Endodermal cell (in vitro differentiated cells): ENCODE measurements at regions not wholly inside any gene's neighbourhood (a gene's known extent, or its start where the extent isn't known, plus 50 kb on each side); places are given as distances from the start of the nearest gene placed in this dataset.

ENCODE experiments used
- DNase-seq: peaks from one replicate; pipeline ENCODE4 v3.0.0-alpha.2; 2017
- H3K27ac ChIP-seq: 2 replicates; pipeline ENCODE4 v1.5.1; 2013; ENCODE audit warnings: mild to moderate bottlenecking, low read depth, low read length, moderate library complexity
- H3K27me3 ChIP-seq: 2 replicates; pipeline ENCODE4 v1.6.1; 2013; ENCODE audit warnings: mild to moderate bottlenecking, low read length, moderate library complexity; ENCODE audit not compliant: insufficient read depth, control insufficient read depth, poor library complexity, severe bottlenecking
- H3K36me3 ChIP-seq: 2 replicates; pipeline ENCODE4 v1.7.0; 2013; ENCODE audit warnings: mild to moderate bottlenecking, low read length, moderate library complexity; ENCODE audit not compliant: control insufficient read depth, insufficient read depth
- H3K4me1 ChIP-seq: one replicate; pipeline ENCODE4 v1.7.0; 2013; ENCODE audit warnings: low read length; ENCODE audit not compliant: control insufficient read depth, insufficient read depth
- H3K4me3 ChIP-seq: 2 replicates; pipeline ENCODE4 v1.5.1; 2013; ENCODE audit warnings: mild to moderate bottlenecking, low read length, moderate library complexity
- H3K9ac ChIP-seq: 2 replicates; pipeline ENCODE4 v1.6.1; 2013; ENCODE audit warnings: mild to moderate bottlenecking, low read length, moderate library complexity; ENCODE audit not compliant: poor library complexity, severe bottlenecking; ENCODE audit errors: extremely low read depth
- H3K9me3 ChIP-seq: 2 replicates; pipeline ENCODE4 v1.6.1; 2013; ENCODE audit warnings: mild to moderate bottlenecking, low read length, moderate library complexity; ENCODE audit not compliant: control insufficient read depth
- H3K27ac Mint-ChIP-seq: 2 replicates; pipeline ENCODE4 v1.8.0; 2020; ENCODE audit warnings: mixed read lengths
- H3K27me3 Mint-ChIP-seq: 2 replicates; pipeline ENCODE4 v1.8.0; 2021; ENCODE audit warnings: mild to moderate bottlenecking, mixed read lengths; ENCODE audit not compliant: insufficient read depth
- H3K36me3 Mint-ChIP-seq: 2 replicates; pipeline ENCODE4 v1.8.0; 2020; ENCODE audit warnings: low read depth, mixed read lengths
- H3K4me1 Mint-ChIP-seq: 2 replicates; pipeline ENCODE4 v1.8.0; 2020; ENCODE audit warnings: mixed read lengths
- H3K4me3 Mint-ChIP-seq: 2 replicates; pipeline ENCODE4 v1.8.0; 2020; ENCODE audit warnings: mild to moderate bottlenecking, moderate library complexity, mixed read lengths
- H3K9me3 Mint-ChIP-seq: 2 replicates; pipeline ENCODE4 v1.8.0; 2020; ENCODE audit warnings: mild to moderate bottlenecking, mixed read lengths
- WGBS, 2 experiments: methylation state at CpG; one replicate each; pipeline versions ENCODE4 v1.1.5 to v1.1.7; 2013; ENCODE audit warnings: missing lambda C conversion rate in 2 of 2, mixed read lengths in 1 of 2; ENCODE audit not compliant: insufficient coverage in 1 of 2, insufficient read length in 1 of 2; 5-methylcytosine and 5-hydroxymethylcytosine counted together
- TF ChIP-seq, protein P1 (sequence below): fragments of 200-600 bp; sonication (generic); conservative IDR thresholded peaks from 2 replicates; pipeline ENCODE4 v1.5.0; 2021; ENCODE audit warnings: antibody characterized with exemption, mild to moderate bottlenecking

DNA sequence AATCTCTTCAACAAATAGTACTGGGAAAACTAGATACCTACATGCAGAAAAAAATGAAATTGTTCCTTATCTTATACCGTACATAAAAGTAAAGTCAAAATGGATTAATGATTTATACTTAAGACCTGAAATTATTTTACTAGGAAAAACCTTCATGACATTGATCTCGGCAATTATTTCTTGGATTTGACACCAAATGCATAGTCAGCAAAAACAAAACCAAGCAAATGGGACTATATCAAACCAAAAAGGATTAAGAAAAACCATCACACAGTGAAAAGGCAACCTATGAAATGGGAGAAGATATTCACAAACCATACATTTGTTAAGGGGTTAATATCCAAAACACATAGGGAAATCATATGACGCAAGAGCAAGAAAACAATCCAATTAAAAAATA, 433.6 kb downstream of the LRATD1 start:
- Mint-ChIP-seq H3K4me1 (peaks cover 2% of the 10 kb centered on the region), H3K27ac (no peak overlapping the region), H3K27me3 (peaks cover 12% of the 10 kb centered on the region), H3K36me3 (no peaks in the 10 kb centered on the region), H3K9me3 (peaks cover 5% of the 10 kb centered on the region), H3K4me3 (no peak overlapping the region)
- Histone ChIP-seq H3K4me3 (no peak overlapping the region), H3K27me3 (peaks cover 12% of the 10 kb centered on the region), H3K4me1 (no peaks in the 10 kb centered on the region), H3K9ac (no peak overlapping the region), H3K9me3 (peaks cover 5% of the 10 kb centered on the region), H3K27ac (no peak overlapping the region), H3K36me3 (no peaks in the 10 kb centered on the region)
- no peak for DNase-seq
- WGBS, 2 experiments, result 60 to 97% methylated on average over 1 to 2 of the region's 3 CpGs
- TF ChIP-seq, protein P1, sequence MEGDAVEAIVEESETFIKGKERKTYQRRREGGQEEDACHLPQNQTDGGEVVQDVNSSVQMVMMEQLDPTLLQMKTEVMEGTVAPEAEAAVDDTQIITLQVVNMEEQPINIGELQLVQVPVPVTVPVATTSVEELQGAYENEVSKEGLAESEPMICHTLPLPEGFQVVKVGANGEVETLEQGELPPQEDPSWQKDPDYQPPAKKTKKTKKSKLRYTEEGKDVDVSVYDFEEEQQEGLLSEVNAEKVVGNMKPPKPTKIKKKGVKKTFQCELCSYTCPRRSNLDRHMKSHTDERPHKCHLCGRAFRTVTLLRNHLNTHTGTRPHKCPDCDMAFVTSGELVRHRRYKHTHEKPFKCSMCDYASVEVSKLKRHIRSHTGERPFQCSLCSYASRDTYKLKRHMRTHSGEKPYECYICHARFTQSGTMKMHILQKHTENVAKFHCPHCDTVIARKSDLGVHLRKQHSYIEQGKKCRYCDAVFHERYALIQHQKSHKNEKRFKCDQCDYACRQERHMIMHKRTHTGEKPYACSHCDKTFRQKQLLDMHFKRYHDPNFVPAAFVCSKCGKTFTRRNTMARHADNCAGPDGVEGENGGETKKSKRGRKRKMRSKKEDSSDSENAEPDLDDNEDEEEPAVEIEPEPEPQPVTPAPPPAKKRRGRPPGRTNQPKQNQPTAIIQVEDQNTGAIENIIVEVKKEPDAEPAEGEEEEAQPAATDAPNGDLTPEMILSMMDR, result no peak

DNA sequence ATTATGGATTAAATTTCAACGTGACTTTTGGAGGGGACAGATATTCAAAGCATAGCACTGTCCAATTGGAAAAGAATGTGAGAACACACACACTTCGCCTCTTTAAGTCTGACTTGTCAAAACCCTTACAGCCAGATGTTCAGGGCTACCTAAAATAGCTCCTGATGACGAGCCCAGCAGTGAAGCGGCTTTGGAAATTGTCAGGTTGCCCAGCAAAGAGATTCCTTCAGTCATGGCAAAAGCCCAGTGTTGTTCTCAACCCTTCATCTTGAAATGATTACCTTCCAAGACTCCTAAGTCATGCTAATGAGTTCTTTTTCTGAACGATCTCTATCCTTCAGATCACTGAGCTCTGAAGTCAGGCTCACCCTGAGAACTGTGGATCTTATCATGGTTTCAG, 436.6 kb downstream of the LRATD1 start:
- Mint-ChIP-seq H3K27me3 (no peaks in the 10 kb centered on the region), H3K4me1 (peaks cover 2% of the 10 kb centered on the region), H3K9me3 (peaks cover 5% of the 10 kb centered on the region), H3K27ac (no peak overlapping the region), H3K4me3 (no peak overlapping the region), H3K36me3 (no peaks in the 10 kb centered on the region)
- H3K36me3 ChIP-seq, result no peaks in the 10 kb centered on the region
- H3K4me3 ChIP-seq, result no peak overlapping the region
- TF ChIP-seq, protein P1, result no peak
- WGBS, 2 experiments, result 79 to 84% methylated on average over 4 to 5 of the region's 5 CpGs
- no peak overlapping the region for H3K9ac ChIP-seq
- H3K27ac ChIP-seq, result no peak overlapping the region
- no peak for DNase-seq
- no peaks in the 10 kb centered on the region for H3K4me1 ChIP-seq
- no peaks in the 10 kb centered on the region for H3K27me3 ChIP-seq
- peaks cover 5% of the 10 kb centered on the region for H3K9me3 ChIP-seq

DNA sequence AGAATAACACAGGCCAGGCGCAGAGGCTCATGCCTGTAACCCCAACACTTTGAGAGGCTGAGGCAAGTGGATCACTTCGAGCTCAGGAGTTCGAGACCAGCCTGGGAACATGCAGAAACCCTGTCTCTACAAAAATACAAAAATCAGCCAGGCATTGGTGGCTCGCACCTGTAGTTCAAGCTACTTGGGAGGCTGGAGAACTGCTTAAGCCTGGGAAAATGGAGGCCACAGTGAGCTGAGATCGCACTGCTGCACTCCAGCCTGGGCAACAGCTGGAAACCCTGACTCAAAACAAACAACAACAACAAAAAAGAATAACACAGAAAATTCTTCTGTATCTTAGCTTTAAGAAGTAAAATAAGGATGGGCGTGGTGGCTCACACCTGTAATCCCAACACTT, 440.3 kb downstream of the LRATD1 start:
- H3K9ac ChIP-seq, result no peak overlapping the region
- no peak overlapping the region for H3K27ac ChIP-seq
- Mint-ChIP-seq H3K4me3 (no peak overlapping the region), H3K27ac (no peak overlapping the region), H3K4me1 (peaks cover 2% of the 10 kb centered on the region), H3K9me3 (no peaks in the 10 kb centered on the region), H3K36me3 (no peaks in the 10 kb centered on the region), H3K27me3 (no peaks in the 10 kb centered on the region)
- TF ChIP-seq, protein P1, result no peak
- DNase-seq, result no peak
- H3K4me1 ChIP-seq, result no peaks in the 10 kb centered on the region
- H3K27me3 ChIP-seq, result no peaks in the 10 kb centered on the region
- H3K9me3 ChIP-seq, result no peaks in the 10 kb centered on the region
- WGBS, 2 experiments, result 93 to 96% methylated on average over 2 to 6 of the region's 6 CpGs
- no peak overlapping the region for H3K4me3 ChIP-seq
- no peaks in the 10 kb centered on the region for H3K36me3 ChIP-seq
